Epithelial cell of proximal tubule (primary cell): ENCODE measurements at regions not wholly inside any gene's neighbourhood (a gene's known extent, or its start where the extent isn't known, plus 50 kb on each side); places are given as distances from the start of the nearest gene placed in this dataset.
"Not testable (repeated sequence)": the region's sequence is repeated elsewhere in the genome, so short reads cannot be mapped to it uniquely, and the experiment has no call there.

Source experiments
- DNase-seq: peaks from one replicate; pipeline ENCODE4 v3.0.0-alpha.2; 2011; ENCODE audit warnings: low read depth
- H3K4me3 ChIP-seq: 2 replicates; pipeline ENCODE4 v1.5.1; 2011; ENCODE audit warnings: low read depth, mild to moderate bottlenecking, low read length
- CTCF ChIP-seq: conservative IDR thresholded peaks from 2 replicates; pipeline ENCODE4 v1.5.1; 2012; ENCODE audit warnings: low read depth, mild to moderate bottlenecking, low read length

GRCh38 chr6:165770397-165771082 lies 107.5 kb upstream of the PDE10A start:
- no peak overlapping the region for H3K4me3 ChIP-seq
- DNase-seq, result no peak
- no peak for TF ChIP-seq CTCF

DNA sequence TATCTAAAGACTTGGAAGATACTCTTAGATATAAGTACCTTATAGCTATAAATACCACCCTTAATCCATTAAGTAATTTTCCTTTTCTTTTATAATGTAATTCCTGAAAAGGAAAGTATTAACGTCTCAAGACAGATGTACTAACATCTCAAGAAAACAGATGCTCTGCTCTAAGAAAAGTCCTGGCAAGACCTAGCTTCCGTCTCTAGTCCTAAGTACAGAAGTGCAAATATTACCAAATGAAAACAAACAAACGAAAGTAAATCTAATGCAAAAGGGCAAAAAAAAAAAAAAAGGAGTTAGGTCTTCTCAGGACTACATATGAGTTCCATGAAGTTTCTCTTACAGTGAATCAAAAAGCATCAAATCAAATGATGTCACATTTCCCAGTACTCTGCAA lies 106.8 kb upstream of the PDE10A start:
- no peak for DNase-seq
- no peak for TF ChIP-seq CTCF
- no peak overlapping the region for H3K4me3 ChIP-seq

GRCh38 chr6:165769401-165769800 lies 106.4 kb upstream of the PDE10A start:
- H3K4me3 ChIP-seq, result no peak overlapping the region
- no peak for TF ChIP-seq CTCF
- no peak for DNase-seq

GRCh38 chr6:165768961-165769360 lies 105.9 kb upstream of the PDE10A start:
- no peak for TF ChIP-seq CTCF
- DNase-seq, result no peak

DNA sequence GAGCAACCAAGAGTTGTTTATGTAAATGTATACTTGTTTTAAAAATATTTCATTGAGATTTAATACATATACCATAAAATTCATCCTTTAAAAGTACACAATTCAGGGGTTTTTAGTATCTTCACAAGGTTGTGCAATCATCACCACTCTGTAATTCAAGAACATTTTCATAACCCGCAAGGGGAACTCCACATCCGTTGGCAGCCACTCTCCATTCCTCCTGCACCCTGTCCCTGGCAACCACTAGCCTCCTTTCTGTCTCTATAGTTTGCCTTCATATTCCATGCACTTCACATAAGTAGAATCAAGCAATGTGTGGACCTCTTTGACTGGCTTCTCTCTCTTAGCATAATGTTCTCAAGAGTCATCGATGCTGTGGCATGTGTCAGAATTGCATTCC lies 104.2 kb upstream of the PDE10A start:
- H3K4me3 ChIP-seq, result no peak overlapping the region
- no peak for DNase-seq
- no peak for TF ChIP-seq CTCF

More at GRCh38 chr6:165768961-165769360, 105.9 kb upstream of the PDE10A start:
- no peak overlapping the region for H3K4me3 ChIP-seq

- DNase-seq, result no peak
- no peak overlapping the region for H3K4me3 ChIP-seq
- no peak for TF ChIP-seq CTCF
Observed at GRCh38 chr6:165766457-165766856, 103.4 kb upstream of the PDE10A start.

DNA sequence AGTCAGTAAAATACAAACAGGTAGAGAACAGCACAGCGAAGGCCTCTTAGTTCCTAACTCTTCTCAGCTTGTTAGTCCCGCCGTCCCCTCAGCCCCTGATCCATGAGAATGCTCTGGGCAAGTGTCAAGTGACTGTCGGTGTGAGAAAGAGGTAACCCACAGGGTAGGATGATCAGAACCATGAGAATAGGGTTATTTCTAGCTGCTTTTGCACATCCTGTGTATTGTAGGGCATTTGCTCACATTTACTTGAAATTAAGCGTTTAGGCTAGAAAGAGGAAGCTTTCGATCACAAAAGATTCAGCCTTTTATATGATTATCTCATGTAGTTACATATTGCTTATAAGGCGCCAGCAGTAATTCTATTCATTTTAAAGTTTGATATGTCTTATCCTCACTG lies 103.0 kb upstream of the PDE10A start:
- H3K4me3 ChIP-seq, result no peak overlapping the region
- DNase-seq, result no peak
- no peak for TF ChIP-seq CTCF

GRCh38 chr6:165765256-165765655 lies 102.2 kb upstream of the PDE10A start:
- DNase-seq, H3K4me3 ChIP-seq: not testable (repeated sequence)
